HepG2 (cell line): ENCODE measurements at regions not wholly inside any gene's neighbourhood (a gene's known extent, or its start where the extent isn't known, plus 50 kb on each side); places are given as distances from the start of the nearest gene placed in this dataset.

Experiments
- ATAC-seq: fragments of 200-7000 bp; cut with Tn5 transposase; 3 replicates; pipeline ENCODE4 v1.9.1; 2020; ENCODE audit warnings: mild to moderate bottlenecking, moderate library complexity
- BruUV-seq: library from RNA; stranded (reverse); fragments of 400-500 nt; replicated peaks from 2 replicates; lab custom pipeline; 2021; lab: Mats Ljungman, UMichigan
- CTCF ChIA-PET: fragments of 300-600 bp; formaldehyde crosslinking; extraction: SDS; loops from one replicate; lab custom pipeline; 2021; ENCODE audit warnings: low total read pairs, inconsistent platforms, low intra/inter-chr PET ratio; lab: Yijun Ruan, JAX
- POLR2A ChIA-PET: fragments of 350-600 bp; sonication (Branson Sonifier 250); formaldehyde crosslinking; loops from one replicate; lab custom pipeline; 2020; ENCODE audit warnings: antibody characterized with exemption, inconsistent platforms; lab: Yijun Ruan, JAX
- DNase-seq: peaks from one replicate; pipeline ENCODE4 v3.0.0-alpha.2; 2015; ENCODE audit warnings: low spot score
- FAIRE-seq: peaks from 3 replicates; lab custom pipeline; 2011; peaks lifted over from hg19 to GRCh38; lab: Jason Lieb, UNC
- H2AFZ ChIP-seq: one replicate; pipeline ENCODE4 v1.6.1; 2011; ENCODE audit warnings: low read length, inconsistent platforms
- H3K27ac ChIP-seq: fragments of 300-600 bp; 3 replicates; pipeline ENCODE4 v1.8.0; 2011; ENCODE audit warnings: mixed run types, mild to moderate bottlenecking, mixed read lengths, low read length, inconsistent platforms; ENCODE audit not compliant: insufficient read depth; ENCODE audit errors: extremely low read length
- H3K27me3 ChIP-seq, 2 experiments: fragments of 200-600 bp in 1 of 2; 2 replicates in 1 of 2; 3 replicates in 1 of 2; pipeline versions ENCODE4 v1.6.0 to v1.8.0; 2011; ENCODE audit warnings: low read length in 2 of 2, mild to moderate bottlenecking in 2 of 2, moderate library complexity in 2 of 2, inconsistent platforms in 1 of 2; ENCODE audit not compliant: insufficient read depth in 2 of 2, control insufficient read depth in 1 of 2
- H3K36me3 ChIP-seq, 2 experiments: fragments of 200-600 bp in 1 of 2; replicated peaks in 1 of 2; 2 replicates in 1 of 2; 3 replicates in 1 of 2; pipeline versions ENCODE4 v1.5.1 to v1.8.0; 2011; ENCODE audit warnings: low read length in 2 of 2, inconsistent platforms in 1 of 2; ENCODE audit not compliant: insufficient read depth in 2 of 2, control insufficient read depth in 1 of 2
- H3K4me1 ChIP-seq: 2 replicates; pipeline ENCODE4 v1.5.1; 2012; ENCODE audit warnings: low read length, inconsistent platforms; ENCODE audit not compliant: insufficient read depth
- H3K4me2 ChIP-seq: 2 replicates; pipeline ENCODE4 v1.6.0; 2011; ENCODE audit warnings: low read depth, low read length, inconsistent platforms
- H3K4me3 ChIP-seq, 3 experiments: fragments of 200-600 bp in 1 of 3; sonication (generic), shearing (Covaris generic) in 1 of 3; replicated peaks in 1 of 3; 2 replicates each; pipeline ENCODE4 v1.5.1; 2011 to 2016; ENCODE audit warnings: low read length in 3 of 3, inconsistent platforms in 2 of 3, low read depth in 2 of 3, mild to moderate bottlenecking in 2 of 3, control low read depth in 1 of 3, mixed read lengths in 1 of 3; ENCODE audit not compliant: insufficient read depth in 1 of 3
- H3K79me2 ChIP-seq: one replicate; pipeline ENCODE4 v1.6.1; 2011; ENCODE audit warnings: low read length, inconsistent platforms; ENCODE audit not compliant: insufficient read depth
- H3K9ac ChIP-seq: 2 replicates; pipeline ENCODE4 v1.6.0; 2011; ENCODE audit warnings: mild to moderate bottlenecking, low read depth, low read length, inconsistent platforms; ENCODE audit not compliant: insufficient read depth
- H3K9me3 ChIP-seq: 2 replicates; pipeline ENCODE4 v1.5.1; 2012; ENCODE audit warnings: mild to moderate bottlenecking, low read length
- H4K20me1 ChIP-seq: 2 replicates; pipeline ENCODE4 v1.6.0; 2011; ENCODE audit warnings: inconsistent platforms, mild to moderate bottlenecking, low read length, moderate library complexity; ENCODE audit not compliant: insufficient read depth
- ATF7-NPFF ChIP-seq: sonication (generic); formaldehyde crosslinking; IDR thresholded peaks from 2 replicates; pipeline ENCODE4 v1.8.1; 2023; ENCODE audit warnings: mild to moderate bottlenecking, low read depth, missing genetic modification reagents, moderate library complexity
- DRAP1 ChIP-seq: IDR thresholded peaks from 2 replicates; pipeline ENCODE4 v1.6.1; 2016; ENCODE audit warnings: missing genetic modification reagents, missing compliant biosample characterization
- FIP1L1 ChIP-seq: fragments of 200-400 bp; formaldehyde crosslinking; IDR thresholded peaks from 2 replicates; pipeline ENCODE4 v1.6.1; 2018; ENCODE audit warnings: low read depth, mild to moderate bottlenecking, low read length, moderate library complexity, borderline replicate concordance; ENCODE audit not compliant: insufficient read depth
- FOXK2 ChIP-seq: fragments of 450-650 bp; IDR thresholded peaks from 2 replicates; pipeline ENCODE4 v1.6.1; 2016
- GTF2F1 ChIP-seq: fragments of 150-350 bp; IDR thresholded peaks from 2 replicates; pipeline ENCODE4 v1.6.1; 2014; ENCODE audit warnings: low read length
- HNRNPLL ChIP-seq: fragments of 200-400 bp; formaldehyde crosslinking; IDR thresholded peaks from 2 replicates; pipeline ENCODE4 v1.6.1; 2017; ENCODE audit warnings: mild to moderate bottlenecking, low read depth, low read length; ENCODE audit not compliant: poor library complexity, severe bottlenecking
- KAT2B ChIP-seq: fragments of 150-350 bp; IDR thresholded peaks from 2 replicates; pipeline ENCODE4 v1.6.1; 2014; ENCODE audit warnings: low read depth, low read length, borderline replicate concordance
- KDM5B ChIP-seq: sonication (generic); formaldehyde crosslinking; IDR thresholded peaks from 2 replicates; pipeline ENCODE4 v1.4.0; 2020; ENCODE audit warnings: missing genetic modification reagents, mild to moderate bottlenecking, borderline replicate concordance
- MAZ ChIP-seq, 2 experiments: sonication (generic) in 1 of 2; formaldehyde crosslinking in 1 of 2; IDR thresholded peaks; 2 replicates each; pipeline versions ENCODE4 v1.5.0 to v1.6.1; 2012 to 2020; ENCODE audit warnings: low read depth in 2 of 2, mild to moderate bottlenecking in 2 of 2, borderline replicate concordance in 1 of 2, improper control_type of control experiment in 1 of 2, low read length in 1 of 2, missing genetic modification reagents in 1 of 2, moderate library complexity in 1 of 2
- MXD1 ChIP-seq: sonication (generic); formaldehyde crosslinking; IDR thresholded peaks from 2 replicates; pipeline ENCODE4 v1.4.0; 2020; ENCODE audit warnings: mild to moderate bottlenecking, missing genetic modification reagents
- THYN1 ChIP-seq: sonication (generic); formaldehyde crosslinking; IDR thresholded peaks from 2 replicates; pipeline ENCODE4 v1.8.1; 2023; ENCODE audit warnings: low read depth, mild to moderate bottlenecking, moderate library complexity, missing genetic modification reagents, borderline replicate concordance
- ZNF230 ChIP-seq: sonication (generic); formaldehyde crosslinking; IDR thresholded peaks from 2 replicates; pipeline ENCODE4 v1.4.0; 2020; ENCODE audit warnings: mild to moderate bottlenecking, missing genetic modification reagents
- ZNF337 ChIP-seq: sonication (generic); formaldehyde crosslinking; IDR thresholded peaks from 2 replicates; pipeline ENCODE4 v1.5.1; 2020; ENCODE audit warnings: missing genetic modification reagents, low read depth, mild to moderate bottlenecking, borderline replicate concordance
- ZNF343 ChIP-seq: sonication (generic); formaldehyde crosslinking; IDR thresholded peaks from 2 replicates; pipeline ENCODE4 v1.4.0; 2020; ENCODE audit warnings: mild to moderate bottlenecking, missing genetic modification reagents
- ZNF629 ChIP-seq: sonication (generic); formaldehyde crosslinking; conservative IDR thresholded peaks from 2 replicates; pipeline ENCODE4 v1.5.0; 2020; ENCODE audit warnings: missing genetic modification reagents
- ZNF891 ChIP-seq: sonication (generic); formaldehyde crosslinking; IDR thresholded peaks from 2 replicates; pipeline ENCODE4 v1.5.0; 2020; ENCODE audit warnings: mild to moderate bottlenecking, missing genetic modification reagents
- ZSCAN31 ChIP-seq: sonication (generic); formaldehyde crosslinking; IDR thresholded peaks from 2 replicates; pipeline ENCODE4 v1.5.0; 2020; ENCODE audit warnings: low read depth, mild to moderate bottlenecking, missing genetic modification reagents
- WGBS: methylation state at CpG from one replicate; pipeline ENCODE4 v1.1.6; 2017; ENCODE audit warnings: low lambda C conversion rate; 5-methylcytosine and 5-hydroxymethylcytosine counted together
- in situ Hi-C: cut with HindIII; loops from 2 replicates; pipeline ENCODE4 v1.10.0; 2017; ENCODE audit warnings: low pct_unique_long_range_greater_than_20kb; ENCODE audit not compliant: extremely low pct_ligation_motif_present
- intact Hi-C: fragments of 100-400 bp; cut with micrococcal nuclease; formaldehyde crosslinking; loops from one replicate; pipeline ENCODE4 v1.10.0; 2022; ENCODE audit not compliant: unreplicated experiment
- TF ChIP-seq, protein P1 (sequence below): sonication (generic); formaldehyde crosslinking; IDR thresholded peaks from 2 replicates; pipeline ENCODE4 v1.5.1; 2020; ENCODE audit warnings: missing genetic modification reagents, mild to moderate bottlenecking, borderline replicate concordance
- TF ChIP-seq, protein P2 (sequence below): fragments of 450-650 bp; IDR thresholded peaks from 2 replicates; pipeline ENCODE4 v1.6.1; 2017

GRCh38 chr13:22120646-22121045 lies 449.8 kb downstream of the FGF9 start (continued):
- no peak for TF ChIP-seq THYN1 (CRISPR knock-in tag)
- TF ChIP-seq, all 625 proteins: peak for 0

GRCh38 chr13:22121146-22121739 lies 450.4 kb downstream of the FGF9 start:
- Histone ChIP-seq H3K27me3 (no peaks in the 10 kb centered on the region), H2AFZ (no peak overlapping the region), H3K27ac (no peak overlapping the region), H3K4me3 (no peak overlapping the region), H3K36me3 (no peaks in the 10 kb centered on the region), H3K9me3 (no peaks in the 10 kb centered on the region), H3K4me2 (no peak overlapping the region), H4K20me1 (no peaks in the 10 kb centered on the region), H3K79me2 (no peaks in the 10 kb centered on the region), H3K9ac (no peak overlapping the region), H3K4me1 (no peaks in the 10 kb centered on the region)
- CTCF ChIA-PET, result no interaction called here
- no peak for ATAC-seq
- FAIRE-seq, result no peak
- DNase-seq, result no peak
- in situ Hi-C loops (no loop called here), intact Hi-C loops (no loop called here)
- WGBS, result 26% methylated on average over 10 of the region's 10 CpGs
- POLR2A ChIA-PET, result no interaction called here
- BruUV-seq, result no TSS peak
- TF ChIP-seq MAZ (IDR thresholded peaks at IDR 0.05; ENCODE audit: borderline replicate concordance, low read depth, low read length) (no peak), MAZ (CRISPR knock-in tag; IDR thresholded peaks at IDR 0.05; ENCODE audit: low read depth) (no peak), FOXK2 (no peak), KAT2B (no peak), HNRNPLL (no peak), ZNF629 (no peak), ZSCAN31 (no peak), ZNF891 (CRISPR knock-in tag) (no peak), ZNF343 (no peak), ATF7-NPFF (CRISPR knock-in tag) (no peak), MXD1 (CRISPR knock-in tag) (no peak), ZNF337 (CRISPR knock-in tag) (no peak), FIP1L1 (no peak), KDM5B (CRISPR knock-in tag) (no peak), DRAP1 (CRISPR knock-in tag) (no peak), GTF2F1 (no peak), ZNF230 (no peak)
- TF ChIP-seq, protein P1, sequence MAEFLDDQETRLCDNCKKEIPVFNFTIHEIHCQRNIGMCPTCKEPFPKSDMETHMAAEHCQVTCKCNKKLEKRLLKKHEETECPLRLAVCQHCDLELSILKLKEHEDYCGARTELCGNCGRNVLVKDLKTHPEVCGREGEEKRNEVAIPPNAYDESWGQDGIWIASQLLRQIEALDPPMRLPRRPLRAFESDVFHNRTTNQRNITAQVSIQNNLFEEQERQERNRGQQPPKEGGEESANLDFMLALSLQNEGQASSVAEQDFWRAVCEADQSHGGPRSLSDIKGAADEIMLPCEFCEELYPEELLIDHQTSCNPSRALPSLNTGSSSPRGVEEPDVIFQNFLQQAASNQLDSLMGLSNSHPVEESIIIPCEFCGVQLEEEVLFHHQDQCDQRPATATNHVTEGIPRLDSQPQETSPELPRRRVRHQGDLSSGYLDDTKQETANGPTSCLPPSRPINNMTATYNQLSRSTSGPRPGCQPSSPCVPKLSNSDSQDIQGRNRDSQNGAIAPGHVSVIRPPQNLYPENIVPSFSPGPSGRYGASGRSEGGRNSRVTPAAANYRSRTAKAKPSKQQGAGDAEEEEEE (CRISPR knock-in tag), result no peak
- TF ChIP-seq, protein P2, sequence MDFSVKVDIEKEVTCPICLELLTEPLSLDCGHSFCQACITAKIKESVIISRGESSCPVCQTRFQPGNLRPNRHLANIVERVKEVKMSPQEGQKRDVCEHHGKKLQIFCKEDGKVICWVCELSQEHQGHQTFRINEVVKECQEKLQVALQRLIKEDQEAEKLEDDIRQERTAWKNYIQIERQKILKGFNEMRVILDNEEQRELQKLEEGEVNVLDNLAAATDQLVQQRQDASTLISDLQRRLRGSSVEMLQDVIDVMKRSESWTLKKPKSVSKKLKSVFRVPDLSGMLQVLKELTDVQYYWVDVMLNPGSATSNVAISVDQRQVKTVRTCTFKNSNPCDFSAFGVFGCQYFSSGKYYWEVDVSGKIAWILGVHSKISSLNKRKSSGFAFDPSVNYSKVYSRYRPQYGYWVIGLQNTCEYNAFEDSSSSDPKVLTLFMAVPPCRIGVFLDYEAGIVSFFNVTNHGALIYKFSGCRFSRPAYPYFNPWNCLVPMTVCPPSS, result no peak
